ENCODE measurements at regions not wholly inside any gene's neighbourhood (a gene's known extent, or its start where the extent isn't known, plus 50 kb on each side); places are given as distances from the start of the nearest gene placed in this dataset.
A peak's percentile ranks its signal among the peaks of the same experiment; 100 is the strongest.
"Not testable (repeated sequence)": the region's sequence is repeated elsewhere in the genome, so short reads cannot be mapped to it uniquely, and the experiment has no call there.

GRCh38 chr2:61742955-61743354, 110.9 kb downstream of the FAM161A start:
- no peak for TF ChIP-seq CTCF (conservative IDR thresholded peaks at IDR 0.05; ENCODE audit: low read depth, low read length)
- H3K4me3 ChIP-seq (ENCODE audit: low read depth, low read length) = no peak overlapping the region
- DNase-seq (ENCODE audit: low read depth) = no peak

GRCh38 chr2:61737841-61738240, 116.0 kb downstream of the FAM161A start:
- DNase-seq (ENCODE audit: low read depth) = no peak
- TF ChIP-seq CTCF (conservative IDR thresholded peaks at IDR 0.05; ENCODE audit: low read depth, low read length) = no peak
- H3K4me3 ChIP-seq (ENCODE audit: low read depth, low read length) = no peak overlapping the region

GRCh38 chr2:61736953-61737352, 116.9 kb downstream of the FAM161A start:
- DNase-seq (ENCODE audit: low read depth) = no peak
- no peak for TF ChIP-seq CTCF (conservative IDR thresholded peaks at IDR 0.05; ENCODE audit: low read depth, low read length)
- no peak overlapping the region for H3K4me3 ChIP-seq (ENCODE audit: low read depth, low read length)

- DNase-seq (ENCODE audit: low read depth) = peak; percentile 28
- no peak overlapping the region for H3K4me3 ChIP-seq (ENCODE audit: low read depth, low read length)
- no peak for TF ChIP-seq CTCF (conservative IDR thresholded peaks at IDR 0.05; ENCODE audit: low read depth, low read length)
Observed at GRCh38 chr2:61733563-61733962, 120.3 kb downstream of the FAM161A start.

- no peak for DNase-seq (ENCODE audit: low read depth)
- no peak for TF ChIP-seq CTCF (conservative IDR thresholded peaks at IDR 0.05; ENCODE audit: low read depth, low read length)
- no peak overlapping the region for H3K4me3 ChIP-seq (ENCODE audit: low read depth, low read length)
Observed at GRCh38 chr2:61732787-61733186, 121.1 kb downstream of the FAM161A start.

GRCh38 chr2:61727746-61728145, 126.1 kb downstream of the FAM161A start:
- no peak for TF ChIP-seq CTCF (conservative IDR thresholded peaks at IDR 0.05; ENCODE audit: low read depth, low read length)
- DNase-seq (ENCODE audit: low read depth) = peak; percentile 30
- H3K4me3 ChIP-seq (ENCODE audit: low read depth, low read length) = no peak overlapping the region

- no peak for DNase-seq (ENCODE audit: low read depth)
- no peak for TF ChIP-seq CTCF (conservative IDR thresholded peaks at IDR 0.05; ENCODE audit: low read depth, low read length)
- no peak overlapping the region for H3K4me3 ChIP-seq (ENCODE audit: low read depth, low read length)
Observed at GRCh38 chr2:61726456-61727209, 127.2 kb downstream of the FAM161A start.

GRCh38 chr2:61723364-61723763, 130.5 kb downstream of the FAM161A start:
- H3K4me3 ChIP-seq (ENCODE audit: low read depth, low read length) = not testable (repeated sequence)

More at GRCh38 chr2:61723364-61723763, 130.5 kb downstream of the FAM161A start:
- DNase-seq (ENCODE audit: low read depth) = not testable (repeated sequence)

All from choroid plexus epithelial cell (primary cell).